ENCODE measurements at regions not wholly inside any gene's neighbourhood (a gene's known extent, or its start where the extent isn't known, plus 50 kb on each side); places are given as distances from the start of the nearest gene placed in this dataset.

- H3K4me3 ChIP-seq: no peak overlapping the region
- H3K9me3 ChIP-seq: no peaks in the 10 kb centered on the region
- no peaks in the 10 kb centered on the region for H3K27me3 ChIP-seq
- 83 to 89% methylated on average over 2 of the region's 2 CpGs for WGBS, 2 donors
- TF ChIP-seq CTCF (IDR thresholded peaks at IDR 0.05): no peak
- no peaks in the 10 kb centered on the region for H3K36me3 ChIP-seq
- ATAC-seq: no peak
- intact Hi-C loops (cut with DNase I): no loop called here
- no peak for FAIRE-seq
- no peaks in the 10 kb centered on the region for H3K4me1 ChIP-seq
- no peak for DNase-seq
- no peak overlapping the region for H3K27ac ChIP-seq
Observed at GRCh38 chr6:104306211-104306610, 553.5 kb downstream of the HACE1 start.

- Histone ChIP-seq H3K27me3 (no peaks in the 10 kb centered on the region), H3K4me1 (no peaks in the 10 kb centered on the region), H3K4me3 (no peak overlapping the region), H3K36me3 (no peaks in the 10 kb centered on the region), H3K9me3 (no peaks in the 10 kb centered on the region), H3K27ac (no peak overlapping the region)
- no peak for TF ChIP-seq CTCF (IDR thresholded peaks at IDR 0.05)
- ATAC-seq: no peak
- FAIRE-seq: no peak
- WGBS, 2 donors: 63 to 72% methylated on average over 5 of the region's 5 CpGs
- intact Hi-C loops (cut with DNase I): no loop called here
- no peak for DNase-seq
Observed at GRCh38 chr6:104305206-104305605, 554.5 kb downstream of the HACE1 start.

GRCh38 chr6:104301951-104302350 is 557.8 kb downstream of the HACE1 start:
- ATAC-seq: no peak
- Histone ChIP-seq H3K4me3 (no peak overlapping the region), H3K27me3 (no peaks in the 10 kb centered on the region), H3K27ac (no peak overlapping the region), H3K36me3 (no peaks in the 10 kb centered on the region), H3K4me1 (no peaks in the 10 kb centered on the region), H3K9me3 (no peaks in the 10 kb centered on the region)
- intact Hi-C loops (cut with DNase I): no loop called here
- DNase-seq: no peak
- no peak for FAIRE-seq
- no peak for TF ChIP-seq CTCF (IDR thresholded peaks at IDR 0.05)
- WGBS, 2 donors: 74 to 80% methylated on average over 10 of the region's 10 CpGs

GRCh38 chr6:104286641-104287040 is 573.1 kb downstream of the HACE1 start:
- DNase-seq (no peak), ATAC-seq (no peak), FAIRE-seq (no peak)
- intact Hi-C loops (cut with DNase I): no loop called here
- WGBS, 2 donors: 83 to 87% methylated on average over 1 of the region's 1 CpG
- Histone ChIP-seq H3K9me3 (no peaks in the 10 kb centered on the region), H3K4me1 (no peaks in the 10 kb centered on the region), H3K4me3 (no peak overlapping the region), H3K27me3 (peaks cover 0 to 4% (median 0%) of the 10 kb centered on the region in 4 donors), H3K36me3 (no peaks in the 10 kb centered on the region), H3K27ac (no peak overlapping the region)
- no peak for TF ChIP-seq CTCF (IDR thresholded peaks at IDR 0.05)

GRCh38 chr6:104284872-104285271 is 574.8 kb downstream of the HACE1 start:
- intact Hi-C loops (cut with DNase I): no loop called here
- WGBS, 2 donors: 56 to 58% methylated on average over 4 of the region's 4 CpGs
- no peaks in the 10 kb centered on the region for H3K4me1 ChIP-seq
- FAIRE-seq (no peak), DNase-seq (no peak), ATAC-seq (no peak)
- no peak overlapping the region for H3K27ac ChIP-seq
- H3K36me3 ChIP-seq: no peaks in the 10 kb centered on the region
- no peaks in the 10 kb centered on the region for H3K9me3 ChIP-seq
- TF ChIP-seq CTCF (IDR thresholded peaks at IDR 0.05): no peak
- H3K4me3 ChIP-seq: no peak overlapping the region
- H3K27me3 ChIP-seq: peaks cover 0 to 1% (median 0%) of the 10 kb centered on the region in 4 donors

Measured in pancreas (tissue), 10 donors.